ENCODE measurements at regions not wholly inside any gene's neighbourhood (a gene's known extent, or its start where the extent isn't known, plus 50 kb on each side); places are given as distances from the start of the nearest gene placed in this dataset.

- H3K27me3 ChIP-seq (replicated peaks; ENCODE audit: control insufficient read depth, insufficient read depth, low read length), result no peaks in the 10 kb centered on the region
- peaks cover 10% of the 10 kb centered on the region for H3K9me3 Mint-ChIP-seq (ENCODE audit: unreplicated experiment)
- no peaks in the 10 kb centered on the region for H3K4me1 ChIP-seq
- no TSS peak for BruUV-seq (replicated peaks)
- no peak overlapping the region for H3K4me3 Mint-ChIP-seq (ENCODE audit: unreplicated experiment)
- no peak for TF ChIP-seq CTCF (IDR thresholded peaks at IDR 0.05; ENCODE audit: insufficient read depth in 1 of 2, low read depth in 1 of 2, low read length in 1 of 2, severe bottlenecking in 1 of 2, unreplicated experiment in 1 of 2)
- ChIA-PET POLR2A (no interaction called here), CTCF (no interaction called here)
- H3K4me3 ChIP-seq (ENCODE audit: low read depth, low read length), result no peak overlapping the region
- DNase-seq, result no peak
- H3K27ac Mint-ChIP-seq (ENCODE audit: unreplicated experiment), result no peak overlapping the region
- no peaks in the 10 kb centered on the region for H3K9me3 ChIP-seq
- H3K36me3 Mint-ChIP-seq (ENCODE audit: insufficient read depth, unreplicated experiment), result no peaks in the 10 kb centered on the region
- intact Hi-C loops (cut with micrococcal nuclease; ENCODE audit: unreplicated experiment), result no loop called here
- H3K36me3 ChIP-seq (ENCODE audit: control insufficient read depth, insufficient read depth, low read length), result no peaks in the 10 kb centered on the region
- H3K4me1 Mint-ChIP-seq (ENCODE audit: low read depth, unreplicated experiment), result peaks cover 5% of the 10 kb centered on the region
- no peaks in the 10 kb centered on the region for H3K27me3 Mint-ChIP-seq (ENCODE audit: insufficient read depth, unreplicated experiment)
These were observed 404.9 kb upstream of the ZNF608 start for GRCh38 chr5:125151150-125151900.

- Mint-ChIP-seq H3K27ac (ENCODE audit: unreplicated experiment) (no peak overlapping the region), H3K4me3 (ENCODE audit: unreplicated experiment) (no peak overlapping the region), H3K9me3 (ENCODE audit: unreplicated experiment) (peaks cover 10% of the 10 kb centered on the region), H3K27me3 (ENCODE audit: insufficient read depth, unreplicated experiment) (no peaks in the 10 kb centered on the region), H3K4me1 (ENCODE audit: low read depth, unreplicated experiment) (peaks cover 6% of the 10 kb centered on the region), H3K36me3 (ENCODE audit: insufficient read depth, unreplicated experiment) (no peaks in the 10 kb centered on the region)
- no peaks in the 10 kb centered on the region for H3K4me1 ChIP-seq
- H3K9me3 ChIP-seq, result no peaks in the 10 kb centered on the region
- TF ChIP-seq CTCF (IDR thresholded peaks at IDR 0.05; ENCODE audit: insufficient read depth in 1 of 2, low read depth in 1 of 2, low read length in 1 of 2, severe bottlenecking in 1 of 2, unreplicated experiment in 1 of 2), result no peak
- ChIA-PET CTCF (interaction anchor here (0.6 kb wide), 1 partner anchor 148 kb away, joined by 6 read pairs; no protein-coding TSS in a partner anchor), POLR2A (no interaction called here)
- intact Hi-C loops (cut with micrococcal nuclease; ENCODE audit: unreplicated experiment), result no loop called here
- DNase-seq, result no peak
- no peaks in the 10 kb centered on the region for H3K36me3 ChIP-seq (ENCODE audit: control insufficient read depth, insufficient read depth, low read length)
- BruUV-seq (replicated peaks), result no TSS peak
- no peak overlapping the region for H3K4me3 ChIP-seq (ENCODE audit: low read depth, low read length)
- no peaks in the 10 kb centered on the region for H3K27me3 ChIP-seq (replicated peaks; ENCODE audit: control insufficient read depth, insufficient read depth, low read length)
These were observed 405.6 kb upstream of the ZNF608 start for GRCh38 chr5:125152044-125152443.

GRCh38 chr5:125152461-125153189, 406.2 kb upstream of the ZNF608 start:
- H3K4me3 ChIP-seq (ENCODE audit: low read depth, low read length), result no peak overlapping the region
- no peaks in the 10 kb centered on the region for H3K9me3 ChIP-seq
- H3K36me3 ChIP-seq (ENCODE audit: control insufficient read depth, insufficient read depth, low read length), result no peaks in the 10 kb centered on the region
- H3K4me1 Mint-ChIP-seq (ENCODE audit: low read depth, unreplicated experiment), result peaks cover 6% of the 10 kb centered on the region
- H3K27ac Mint-ChIP-seq (ENCODE audit: unreplicated experiment), result no peak overlapping the region
- H3K4me3 Mint-ChIP-seq (ENCODE audit: unreplicated experiment), result no peak overlapping the region
- H3K4me1 ChIP-seq, result no peaks in the 10 kb centered on the region
- H3K27me3 ChIP-seq (replicated peaks; ENCODE audit: control insufficient read depth, insufficient read depth, low read length), result no peaks in the 10 kb centered on the region
- peaks cover 10% of the 10 kb centered on the region for H3K9me3 Mint-ChIP-seq (ENCODE audit: unreplicated experiment)
- no peaks in the 10 kb centered on the region for H3K27me3 Mint-ChIP-seq (ENCODE audit: insufficient read depth, unreplicated experiment)
- DNase-seq, result no peak
- BruUV-seq (replicated peaks), result no TSS peak
- no peaks in the 10 kb centered on the region for H3K36me3 Mint-ChIP-seq (ENCODE audit: insufficient read depth, unreplicated experiment)
- ChIA-PET CTCF (interaction anchor here (0.6 kb wide), 1 partner anchor 148 kb away, joined by 6 read pairs; no protein-coding TSS in a partner anchor), POLR2A (no interaction called here)
- TF ChIP-seq CTCF (IDR thresholded peaks at IDR 0.05; ENCODE audit: insufficient read depth in 1 of 2, low read depth in 1 of 2, low read length in 1 of 2, severe bottlenecking in 1 of 2, unreplicated experiment in 1 of 2), result no peak
- intact Hi-C loops (cut with micrococcal nuclease; ENCODE audit: unreplicated experiment), result no loop called here
